ENCODE measurements at regions not wholly inside any gene's neighbourhood (a gene's known extent, or its start where the extent isn't known, plus 50 kb on each side); places are given as distances from the start of the nearest gene placed in this dataset.

DNA sequence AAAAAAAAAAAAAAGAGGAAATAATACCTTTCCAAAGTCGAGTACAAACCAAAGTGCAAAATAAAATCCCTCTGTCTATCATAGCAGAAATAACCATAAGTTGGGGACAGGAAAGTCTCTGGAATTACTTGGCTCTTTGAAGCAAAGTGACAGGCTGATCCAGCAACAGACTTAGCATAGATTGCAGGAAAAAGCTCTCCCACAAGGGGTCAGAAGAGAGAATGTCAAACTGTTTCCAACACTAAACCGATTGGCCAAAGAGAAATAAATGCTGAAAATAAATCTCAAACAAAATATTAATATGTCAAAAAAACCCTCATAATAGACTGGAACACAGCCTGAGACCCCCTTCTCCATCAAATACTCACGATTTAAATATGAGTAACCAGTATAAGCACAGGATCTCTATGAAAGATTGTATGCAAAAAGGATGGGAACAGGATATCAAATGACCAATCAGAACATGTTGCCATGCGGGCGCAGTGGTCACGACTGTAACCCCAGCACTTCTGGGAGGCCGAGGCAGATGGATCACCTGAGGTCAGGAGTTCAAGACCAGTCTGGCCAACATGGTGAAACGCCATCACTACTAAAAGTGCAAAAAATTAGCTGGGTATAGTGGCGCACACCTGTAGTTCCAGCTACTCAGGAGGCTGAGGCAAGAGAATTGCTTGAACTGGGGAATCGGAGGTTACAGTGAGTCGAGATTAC is 1000.7 kb upstream of the LRRN3 start:
- DNase-seq, result peak; percentile 15

DNA sequence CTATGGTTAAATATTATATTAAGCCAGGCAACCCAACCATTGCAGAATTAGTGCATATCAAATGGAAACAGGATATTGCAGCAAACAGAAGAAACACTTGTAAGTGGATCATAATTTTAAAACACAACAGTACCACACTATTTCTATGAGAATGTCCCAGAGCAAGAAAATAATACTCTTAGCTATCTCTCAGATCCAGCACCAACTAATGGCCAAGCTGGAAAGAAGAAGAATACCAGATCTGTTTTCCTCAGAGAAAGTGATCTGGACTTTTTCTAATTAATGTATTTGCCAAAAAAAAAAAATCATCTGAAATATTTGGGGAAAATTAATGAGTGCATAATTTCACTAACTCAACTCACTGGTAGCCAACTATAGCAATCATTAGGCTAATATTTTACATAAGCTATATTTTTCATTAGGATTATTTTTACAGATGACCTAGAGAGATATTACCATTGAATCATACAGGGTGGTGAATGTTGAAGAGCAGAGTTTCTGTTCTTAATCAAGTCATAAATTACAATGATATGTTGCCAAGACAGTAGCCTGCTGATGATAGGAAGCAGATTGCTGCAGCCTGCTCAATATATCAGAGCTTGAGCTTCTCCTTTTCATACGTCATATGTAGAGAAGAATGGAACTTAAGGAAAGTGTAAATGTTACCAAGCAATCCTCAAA is 995.4 kb upstream of the LRRN3 start:
- DNase-seq, result no peak

DNA sequence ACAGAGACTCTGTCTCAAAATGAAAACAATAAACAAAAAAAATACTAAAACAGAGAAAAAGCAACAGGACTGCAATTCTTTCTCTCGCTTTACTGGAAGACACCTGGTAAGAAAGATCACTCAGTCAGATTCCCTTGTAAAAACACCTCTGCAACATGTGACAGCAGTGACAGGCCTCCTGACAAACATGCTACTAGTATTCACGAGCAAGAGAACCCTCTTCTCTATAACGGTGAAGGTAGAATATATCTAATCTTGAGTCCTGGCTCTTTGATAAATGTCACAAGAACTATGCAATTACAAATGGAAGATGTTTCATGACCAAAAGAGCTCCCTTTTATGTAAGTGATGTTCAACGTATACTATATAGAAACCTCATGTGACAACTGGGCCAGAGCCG is 986.7 kb upstream of the LRRN3 start:
- no peak for DNase-seq

DNA sequence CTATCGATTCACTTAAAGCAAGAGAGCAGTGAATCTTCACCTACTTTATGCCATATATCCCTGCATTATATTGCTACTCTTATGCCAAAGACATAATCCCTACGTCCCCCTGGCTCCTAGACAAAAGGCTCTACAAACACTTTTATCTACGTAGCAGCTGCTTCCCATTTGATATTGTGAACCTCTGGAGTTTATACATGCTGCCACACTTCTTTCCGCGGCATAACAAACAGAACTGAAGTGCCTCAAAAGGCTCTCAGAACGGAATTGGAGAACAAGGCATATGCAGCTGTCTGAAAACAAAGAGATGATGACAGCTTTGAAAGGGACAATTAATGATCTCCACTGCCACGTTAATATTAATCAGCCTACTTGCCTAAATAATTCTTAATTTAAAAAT is 985.6 kb upstream of the LRRN3 start:
- DNase-seq, result peak; percentile 96

DNA sequence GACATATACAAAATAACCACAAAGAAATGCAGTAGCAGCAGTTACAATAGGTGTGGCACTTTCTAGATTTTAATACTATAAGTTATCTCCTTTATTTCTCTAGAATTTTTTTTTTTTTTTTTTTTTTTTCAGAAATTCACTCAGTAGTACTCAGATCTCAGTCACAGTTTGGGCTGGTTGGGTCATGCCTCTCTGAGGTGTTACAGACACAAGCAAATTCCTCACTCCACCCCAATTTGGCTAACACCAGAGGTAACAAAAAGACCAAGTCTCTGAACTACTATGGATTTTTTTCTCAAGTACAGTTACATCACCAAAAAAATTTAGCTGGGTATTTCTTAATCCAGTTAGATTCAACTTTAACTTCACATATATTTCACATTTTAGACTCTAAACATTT is 985.1 kb upstream of the LRRN3 start:
- DNase-seq, result no peak

DNA sequence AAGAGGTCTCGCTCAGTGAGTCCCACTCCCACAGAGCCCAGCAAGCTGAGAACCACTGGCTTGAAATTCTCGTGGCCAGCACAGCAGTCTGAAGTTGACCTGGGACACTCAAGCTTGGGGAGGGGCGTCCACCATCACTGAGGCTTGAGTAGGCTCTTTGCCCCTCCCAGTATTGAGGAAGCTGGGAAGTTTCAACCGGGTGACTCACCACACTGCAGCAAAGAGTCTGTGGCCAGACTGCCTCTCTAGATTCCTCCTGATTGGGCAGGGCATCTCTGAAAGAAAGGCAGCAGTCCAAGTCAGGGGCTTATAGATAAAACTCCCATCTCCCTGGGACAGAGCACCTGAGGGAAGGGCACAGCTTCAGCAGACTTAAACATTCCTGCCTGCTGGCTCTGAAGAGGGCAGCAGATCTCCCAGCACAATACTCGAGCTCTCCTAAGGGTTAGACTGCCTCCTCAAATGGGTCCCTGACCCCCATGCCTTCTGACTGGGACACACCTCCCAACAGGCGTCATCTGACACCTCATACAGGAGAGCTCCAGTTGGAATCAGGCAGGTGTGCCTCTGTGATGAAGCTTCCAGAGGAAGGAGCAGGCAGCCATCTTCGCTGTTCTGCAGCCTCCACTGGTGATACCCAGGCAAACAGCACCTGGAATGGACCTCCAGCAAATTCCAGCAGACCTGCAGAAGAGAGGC is 970.9 kb upstream of the LRRN3 start:
- no peak for DNase-seq

DNA sequence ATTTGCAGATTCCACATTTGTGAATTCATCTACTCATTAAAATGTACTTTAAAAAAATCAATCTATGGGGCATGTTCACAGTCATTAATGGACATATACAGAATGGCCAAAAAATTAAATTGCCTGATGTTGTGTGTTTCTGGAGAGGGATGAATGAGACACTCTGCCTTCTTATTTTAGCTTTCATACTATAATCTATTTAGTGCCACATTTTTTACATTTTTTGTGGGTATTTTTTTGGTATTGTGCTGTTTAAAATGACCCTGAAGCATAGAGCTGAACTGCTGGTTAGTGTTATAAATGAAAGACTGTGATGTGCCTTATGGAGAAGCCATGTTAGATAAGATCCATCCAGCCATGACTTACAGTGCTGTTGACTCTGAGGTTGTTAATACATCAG is 961.8 kb upstream of the LRRN3 start:
- no peak for DNase-seq

DNA sequence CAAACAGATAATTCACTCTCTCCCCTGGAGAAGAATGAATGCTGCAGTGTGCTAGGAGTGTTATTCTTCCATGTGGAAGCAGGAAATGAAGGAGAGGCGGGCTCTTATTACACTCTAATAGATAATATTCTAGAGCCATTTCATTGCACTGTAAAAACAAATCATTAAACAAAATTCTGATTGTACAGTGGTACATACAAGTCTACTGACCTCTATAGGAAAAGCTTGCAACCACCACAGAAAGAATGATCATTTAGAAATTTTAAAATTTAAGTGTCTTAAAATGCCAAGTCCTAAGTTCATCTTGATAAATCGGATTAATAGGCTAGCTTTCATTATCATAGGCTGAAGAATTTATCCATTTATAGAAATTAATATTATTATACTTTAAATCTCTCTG is 960.3 kb upstream of the LRRN3 start:
- DNase-seq, result no peak

DNA sequence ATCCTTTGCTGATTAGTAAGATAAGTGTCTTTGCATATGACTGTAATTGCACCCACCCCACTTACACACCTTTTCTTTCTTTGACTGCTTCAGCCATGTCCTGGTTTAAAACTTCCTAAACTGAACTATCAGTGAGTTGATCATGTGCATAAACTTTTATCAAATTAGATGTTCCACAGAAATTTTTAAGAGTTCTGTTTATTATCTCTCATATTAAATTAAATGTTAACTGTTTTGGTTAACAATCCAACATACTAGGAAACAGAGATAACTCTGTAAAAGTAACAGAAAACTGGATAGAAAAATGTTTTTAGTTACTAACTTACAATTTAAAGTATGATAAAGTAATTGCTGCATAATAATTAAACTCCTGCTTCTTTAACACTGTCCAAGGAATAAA is 959.6 kb upstream of the LRRN3 start:
- DNase-seq, result no peak

DNA sequence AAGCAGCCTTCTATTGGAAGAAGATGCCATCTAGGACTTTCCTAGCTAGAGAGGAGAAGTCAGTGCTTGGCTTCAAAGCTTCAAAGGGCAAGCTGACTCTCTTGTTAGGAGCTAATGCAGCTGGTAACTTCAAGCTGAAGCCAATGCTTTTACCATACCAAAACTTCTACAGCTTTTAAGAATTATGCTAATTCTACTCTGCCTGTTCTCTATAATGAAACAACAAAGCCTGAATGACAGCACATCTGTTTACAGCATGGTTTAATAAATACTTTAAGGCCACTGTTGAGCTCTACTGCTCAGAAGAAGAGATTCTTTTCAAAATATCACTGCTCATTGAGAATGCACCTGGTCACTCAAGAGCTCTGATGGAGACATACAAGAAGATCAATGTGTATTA is 951.9 kb upstream of the LRRN3 start:
- DNase-seq, result no peak

DNA sequence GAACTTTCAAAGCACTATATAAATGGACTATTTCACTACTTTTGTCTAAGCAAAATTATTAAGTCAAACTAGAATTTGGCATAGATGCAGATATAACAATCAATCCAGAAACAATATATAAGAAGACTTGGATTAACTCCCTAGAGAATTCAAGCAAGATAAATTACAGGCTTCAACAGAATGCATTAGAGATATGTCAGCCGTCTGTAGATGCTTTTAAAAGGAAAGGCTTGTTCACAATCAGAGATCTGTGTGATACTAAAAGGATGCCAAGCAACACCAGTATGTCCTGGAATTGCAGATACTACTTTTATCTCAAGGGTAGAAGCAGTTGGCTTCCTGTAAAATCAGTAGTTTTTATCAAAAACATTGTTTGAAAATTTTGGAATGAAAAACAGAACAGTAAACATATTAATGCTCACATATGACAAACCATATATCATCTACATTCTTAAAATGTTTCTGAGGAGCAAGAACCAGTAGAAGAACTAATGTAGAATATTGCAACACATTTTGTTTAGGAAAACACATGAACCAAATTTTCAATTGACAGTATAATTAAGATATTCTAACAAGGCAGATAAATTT is 947.9 kb upstream of the LRRN3 start:
- no peak for DNase-seq

DNA sequence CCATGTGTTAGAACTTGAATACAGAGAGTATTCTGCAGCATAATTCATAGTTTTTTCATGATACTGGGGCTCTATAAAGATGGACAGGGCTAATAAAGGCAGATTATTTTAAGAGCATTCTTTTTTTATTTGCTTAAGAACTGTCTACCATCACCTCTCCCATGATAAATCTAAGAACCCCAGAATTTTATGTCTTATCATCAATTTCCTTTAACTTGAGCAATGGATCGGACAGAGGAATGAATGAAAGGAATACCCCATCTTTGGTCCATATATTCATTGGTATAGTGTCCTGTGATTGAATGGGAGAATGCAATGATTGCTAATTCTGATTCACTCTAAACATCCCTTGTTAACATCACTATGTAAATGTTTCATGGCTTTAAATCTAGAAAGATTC is 946.3 kb upstream of the LRRN3 start:
- DNase-seq, result no peak

DNA sequence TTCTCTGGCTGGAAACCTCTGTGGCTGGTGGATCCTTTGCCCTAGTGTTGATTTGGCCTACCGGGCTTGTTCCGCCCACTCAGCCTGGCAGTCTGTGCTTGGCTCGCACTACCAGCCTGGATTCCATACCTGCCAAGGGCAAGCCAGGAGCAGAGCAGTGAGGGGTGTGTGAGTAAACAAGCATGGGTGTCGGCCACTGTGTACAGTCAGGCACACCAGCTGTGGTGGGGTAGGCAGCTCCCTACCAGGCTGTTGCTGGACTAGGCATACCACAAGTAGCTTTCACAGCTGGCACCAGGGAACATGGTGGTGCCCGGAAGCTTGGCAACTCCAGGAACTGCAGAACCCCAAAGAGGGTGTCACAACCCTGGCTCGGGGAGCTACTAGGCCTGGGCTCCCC is 942.9 kb upstream of the LRRN3 start:
- no peak for DNase-seq

DNA sequence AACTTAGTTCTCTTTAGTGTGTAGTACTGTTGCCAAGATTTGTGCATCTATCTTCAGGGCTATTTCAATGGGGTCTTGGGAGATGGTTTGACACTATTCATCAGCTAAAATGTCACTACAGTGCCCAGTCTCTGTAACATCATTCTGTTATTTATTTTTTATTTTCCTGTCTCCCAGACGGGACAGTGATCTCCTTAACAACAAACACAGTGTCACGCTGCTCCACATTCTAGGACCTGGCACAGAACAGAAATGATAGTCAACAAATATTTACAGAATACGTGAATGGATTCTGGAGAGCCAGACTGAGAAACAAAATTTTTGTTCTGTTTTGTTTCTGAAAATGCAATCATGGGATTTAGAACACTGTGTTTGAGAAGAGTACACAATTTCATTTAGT is 937.7 kb upstream of the LRRN3 start:
- no peak for DNase-seq

DNA sequence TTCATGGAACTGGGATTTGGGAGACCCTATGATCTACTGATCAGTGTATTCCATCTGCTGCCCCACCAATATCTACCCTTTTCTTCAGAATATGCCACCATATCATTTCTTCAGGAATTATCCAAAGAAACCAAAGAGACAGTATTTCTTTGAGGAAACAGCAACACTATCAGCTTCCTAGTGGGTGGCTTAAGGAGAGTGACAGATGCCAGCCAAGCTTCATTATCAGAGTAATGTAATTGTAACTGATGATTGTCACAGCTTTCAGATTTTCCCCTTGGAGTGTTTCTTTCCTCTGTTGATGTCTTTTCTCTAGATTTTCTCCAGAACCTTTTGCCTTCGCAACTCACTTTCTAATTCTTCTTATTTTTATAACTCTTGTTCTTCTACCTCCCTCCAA is 934.4 kb upstream of the LRRN3 start:
- DNase-seq, result no peak

DNA sequence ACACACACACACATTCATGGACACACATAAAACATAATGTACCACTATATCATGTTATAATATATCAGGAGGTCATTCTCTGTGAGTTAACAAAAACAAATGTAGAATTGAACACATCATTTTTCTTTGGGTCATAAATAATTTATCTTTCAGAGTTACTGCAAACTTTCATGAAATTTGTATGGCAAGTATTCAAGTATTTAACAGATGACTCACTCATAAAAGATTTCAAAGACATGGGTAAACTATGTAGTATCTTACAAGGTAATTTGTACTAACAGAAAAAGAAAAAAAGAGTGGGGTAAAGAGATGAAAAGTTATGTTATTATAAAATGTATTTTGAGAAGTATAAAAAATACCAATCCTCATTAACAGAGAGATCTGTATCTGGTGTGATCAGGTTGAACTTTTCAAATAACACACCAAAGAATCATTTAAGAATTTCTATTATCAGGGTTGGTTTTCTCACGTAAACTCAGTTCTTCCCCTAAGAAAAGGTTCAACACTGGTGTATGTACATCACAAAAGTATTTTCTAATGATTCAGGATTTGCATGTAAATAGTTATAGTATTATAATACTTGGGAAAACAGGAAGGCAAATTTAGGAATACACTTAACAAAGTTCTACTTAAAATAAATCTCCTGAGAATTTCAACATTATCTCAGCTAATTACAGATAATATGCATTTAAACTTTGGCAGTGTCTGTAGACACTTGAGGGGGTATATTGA is 933.1 kb upstream of the LRRN3 start:
- no peak for DNase-seq

DNA sequence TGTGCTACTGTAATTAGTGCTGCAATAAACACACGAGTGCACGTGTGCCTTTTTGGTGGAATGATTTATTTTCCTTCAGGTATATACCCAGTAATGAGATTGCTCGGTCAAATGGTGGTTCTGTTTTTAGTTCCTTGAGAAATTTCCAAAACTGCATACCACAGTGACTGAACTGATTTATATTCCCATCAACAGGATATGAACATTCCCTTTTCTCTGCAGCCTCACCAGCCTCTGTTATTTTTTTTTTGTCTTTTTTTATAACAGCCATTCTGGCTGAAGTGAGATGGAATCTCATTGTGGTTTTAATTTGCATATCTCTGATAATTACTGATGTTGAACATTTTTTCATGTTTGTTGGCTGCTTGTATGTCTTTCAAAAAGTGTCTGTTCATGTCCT is 922.9 kb upstream of the LRRN3 start:
- no peak for DNase-seq

DNA sequence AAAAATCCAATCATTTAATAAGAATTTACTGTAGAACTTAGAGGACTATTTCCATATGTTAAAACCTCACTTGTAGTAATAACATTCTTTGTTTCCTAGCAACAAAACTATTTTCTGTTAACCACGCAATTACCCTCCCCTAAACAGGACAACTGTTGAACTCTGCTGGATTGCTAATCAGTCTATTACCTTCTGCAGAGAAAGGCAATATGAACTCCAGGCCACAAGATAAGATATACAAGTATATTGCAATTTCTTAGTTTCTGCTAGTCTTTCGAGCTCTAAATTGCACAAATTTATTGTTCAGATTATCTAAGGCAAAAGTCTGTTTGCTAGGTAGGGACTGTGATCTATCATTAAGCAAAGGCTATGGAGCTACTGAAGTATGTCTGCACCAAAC is 920.1 kb upstream of the LRRN3 start:
- DNase-seq, result no peak

DNA sequence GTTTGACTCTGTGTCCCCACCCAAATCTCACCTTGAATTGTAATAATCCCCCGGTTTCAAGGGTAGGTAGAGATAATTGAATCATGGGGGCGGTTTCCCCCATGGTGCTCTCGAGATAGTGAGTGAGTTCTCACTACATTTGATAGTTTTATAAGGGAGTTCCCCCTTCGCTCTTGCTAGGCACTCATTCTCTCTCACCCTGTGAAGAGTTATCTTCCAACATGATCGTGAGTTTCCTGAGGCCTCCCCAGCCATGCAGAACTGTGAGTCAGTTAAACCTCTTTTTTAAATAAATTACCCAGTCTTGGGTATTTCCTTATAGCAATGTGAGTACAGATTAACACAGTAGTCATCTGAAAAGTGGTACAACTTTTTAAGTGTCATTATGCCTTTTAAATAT is 913.5 kb upstream of the LRRN3 start:
- no peak for DNase-seq

DNA sequence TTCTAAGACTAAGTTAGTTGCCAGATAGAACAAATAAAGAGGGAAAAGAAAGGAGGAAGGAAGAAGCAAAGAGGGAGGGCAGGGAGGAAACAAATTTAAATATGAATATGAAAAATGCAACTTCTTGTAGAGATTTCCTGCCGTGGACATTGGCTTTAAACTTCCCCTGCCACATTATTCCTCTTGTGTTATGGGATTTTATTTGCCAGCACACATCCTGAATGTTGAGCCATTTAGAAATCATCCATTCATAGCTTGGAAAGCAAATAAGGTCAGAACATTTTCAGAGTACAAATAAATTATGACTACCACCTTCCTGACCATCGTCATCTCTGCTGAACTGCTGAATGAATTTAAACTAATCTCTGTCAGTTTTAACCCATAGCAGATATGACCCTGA is 911.9 kb upstream of the LRRN3 start:
- no peak for DNase-seq

DNA sequence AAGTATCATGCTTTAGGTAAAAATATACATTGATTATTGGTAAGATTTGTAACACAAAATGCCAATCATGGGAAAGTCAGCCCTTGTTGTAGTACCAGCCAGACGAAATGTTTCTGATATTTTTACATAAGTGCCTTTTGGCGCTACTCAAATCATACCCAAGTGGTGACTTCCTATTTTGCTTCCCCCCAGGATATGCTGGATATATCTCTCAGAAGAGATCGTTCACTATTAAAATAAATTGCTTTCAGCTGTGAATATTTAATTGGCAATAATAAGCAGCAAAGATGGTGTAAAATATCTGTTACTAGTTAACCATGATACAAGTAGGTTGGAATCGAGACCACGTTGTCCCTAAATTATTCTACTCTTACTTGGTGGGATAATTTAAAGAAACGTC is 909.2 kb upstream of the LRRN3 start:
- DNase-seq, result no peak

DNA sequence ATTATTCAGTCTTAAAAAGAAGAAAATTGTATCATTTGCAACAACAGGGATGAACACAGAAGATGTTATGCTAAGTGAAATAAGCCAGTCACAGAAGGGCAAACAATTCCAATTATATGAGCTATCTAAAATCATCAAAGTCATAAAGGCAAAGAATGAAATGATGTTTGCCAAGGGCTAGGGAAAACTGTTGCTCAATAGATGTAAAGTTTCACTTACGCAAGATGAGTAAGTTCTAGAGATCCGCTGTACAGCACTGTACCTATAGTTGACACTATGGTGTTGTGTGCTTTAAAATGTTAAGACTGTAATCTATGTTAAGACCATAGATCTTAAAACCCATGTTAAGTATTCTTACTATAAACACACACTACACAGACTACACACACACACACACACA is 904.6 kb upstream of the LRRN3 start:
- DNase-seq, result no peak

DNA sequence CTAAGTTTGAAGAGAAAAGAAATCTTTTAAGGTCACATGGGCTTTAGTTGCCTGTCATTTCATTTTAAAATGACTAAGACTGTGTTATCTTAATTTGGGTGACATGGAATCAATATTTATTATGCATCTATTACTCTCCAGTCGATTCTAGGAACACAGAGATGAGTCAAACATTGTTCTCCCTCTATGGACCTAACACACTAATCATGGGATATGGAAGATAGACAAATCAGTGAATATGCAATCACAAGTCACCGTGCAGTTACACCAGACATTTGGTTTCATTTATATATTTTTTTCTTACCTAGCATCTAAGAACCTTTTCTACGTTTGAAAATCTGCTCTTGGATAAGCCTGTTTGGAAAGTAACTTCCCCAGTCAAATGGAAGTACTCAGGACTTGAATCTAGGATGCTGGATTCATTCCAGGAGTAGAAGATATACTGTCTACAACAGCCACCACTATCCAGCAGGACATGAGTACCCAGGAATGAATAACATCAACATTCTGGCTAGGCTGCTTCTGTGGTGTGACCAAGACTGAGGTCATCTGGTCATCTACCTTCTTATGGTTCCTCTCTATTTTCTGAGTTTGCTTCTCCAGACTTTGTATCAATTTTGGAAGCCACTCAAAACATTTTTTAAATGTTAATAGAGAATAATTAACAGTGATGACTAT is 902.9 kb upstream of the LRRN3 start:
- no peak for DNase-seq

Data from NCI-H1092 treated with DMSO at 0.1 percent for 48 hours (cell line).